Fibroblast of villous mesenchyme (primary cell): ENCODE measurements at regions not wholly inside any gene's neighbourhood (a gene's known extent, or its start where the extent isn't known, plus 50 kb on each side); places are given as distances from the start of the nearest gene placed in this dataset.

ENCODE experiments used
- DNase-seq: peaks from one replicate; pipeline ENCODE4 v3.0.0-alpha.2; 2010; ENCODE audit warnings: low read depth
- H3K4me3 ChIP-seq: 2 replicates; pipeline ENCODE4 v1.5.1; 2011; ENCODE audit warnings: low read depth, mild to moderate bottlenecking, low read length
- TF ChIP-seq, protein P1 (sequence below): IDR thresholded peaks from 2 replicates; pipeline ENCODE4 v1.5.1; 2012; ENCODE audit warnings: low read depth, mild to moderate bottlenecking, low read length; ENCODE audit not compliant: insufficient read depth

DNA sequence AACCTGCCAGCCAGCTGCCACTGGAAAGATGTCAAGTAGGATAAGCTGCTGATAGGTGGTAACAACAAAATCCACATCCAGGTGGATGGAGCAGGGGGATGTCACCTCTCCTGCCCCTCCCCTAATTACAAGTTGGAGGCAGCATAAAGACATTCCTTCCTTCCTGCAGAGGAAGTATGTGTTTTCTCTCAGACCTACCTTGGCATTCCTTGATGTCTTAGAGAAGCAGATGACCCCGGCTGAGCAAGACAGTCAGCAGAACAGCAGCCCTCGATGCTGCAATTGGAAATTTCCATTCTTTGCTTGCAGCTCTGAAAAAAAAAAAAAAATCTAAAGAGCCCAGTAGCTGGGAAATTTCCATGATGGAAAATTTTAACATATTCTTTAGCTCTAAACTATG lies 137.5 kb upstream of the MKLN1 start:
- no peak overlapping the region for H3K4me3 ChIP-seq
- peak; percentile 91 for DNase-seq
- TF ChIP-seq, protein P1, sequence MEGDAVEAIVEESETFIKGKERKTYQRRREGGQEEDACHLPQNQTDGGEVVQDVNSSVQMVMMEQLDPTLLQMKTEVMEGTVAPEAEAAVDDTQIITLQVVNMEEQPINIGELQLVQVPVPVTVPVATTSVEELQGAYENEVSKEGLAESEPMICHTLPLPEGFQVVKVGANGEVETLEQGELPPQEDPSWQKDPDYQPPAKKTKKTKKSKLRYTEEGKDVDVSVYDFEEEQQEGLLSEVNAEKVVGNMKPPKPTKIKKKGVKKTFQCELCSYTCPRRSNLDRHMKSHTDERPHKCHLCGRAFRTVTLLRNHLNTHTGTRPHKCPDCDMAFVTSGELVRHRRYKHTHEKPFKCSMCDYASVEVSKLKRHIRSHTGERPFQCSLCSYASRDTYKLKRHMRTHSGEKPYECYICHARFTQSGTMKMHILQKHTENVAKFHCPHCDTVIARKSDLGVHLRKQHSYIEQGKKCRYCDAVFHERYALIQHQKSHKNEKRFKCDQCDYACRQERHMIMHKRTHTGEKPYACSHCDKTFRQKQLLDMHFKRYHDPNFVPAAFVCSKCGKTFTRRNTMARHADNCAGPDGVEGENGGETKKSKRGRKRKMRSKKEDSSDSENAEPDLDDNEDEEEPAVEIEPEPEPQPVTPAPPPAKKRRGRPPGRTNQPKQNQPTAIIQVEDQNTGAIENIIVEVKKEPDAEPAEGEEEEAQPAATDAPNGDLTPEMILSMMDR = no peak

DNA sequence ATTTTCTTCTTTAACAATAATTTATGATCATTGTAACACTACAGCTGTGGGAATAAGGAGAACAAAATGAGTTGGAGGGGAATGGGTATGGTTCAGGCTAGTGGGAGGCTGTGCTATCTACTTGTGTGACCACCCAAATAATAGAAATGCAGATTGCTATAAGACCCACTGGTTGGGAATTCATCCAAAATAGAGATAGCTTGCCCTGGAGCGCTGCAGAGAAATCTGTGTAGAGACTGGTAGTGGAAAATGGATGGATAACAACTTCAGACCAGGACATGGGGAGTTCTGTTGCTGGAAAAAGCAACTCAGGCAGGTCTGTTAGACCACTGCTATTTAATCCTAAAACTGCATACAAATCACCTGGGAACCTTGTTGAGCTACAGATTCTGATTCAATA lies 137.1 kb upstream of the MKLN1 start:
- DNase-seq = no peak
- no peak overlapping the region for H3K4me3 ChIP-seq
- TF ChIP-seq, protein P1 = no peak

DNA sequence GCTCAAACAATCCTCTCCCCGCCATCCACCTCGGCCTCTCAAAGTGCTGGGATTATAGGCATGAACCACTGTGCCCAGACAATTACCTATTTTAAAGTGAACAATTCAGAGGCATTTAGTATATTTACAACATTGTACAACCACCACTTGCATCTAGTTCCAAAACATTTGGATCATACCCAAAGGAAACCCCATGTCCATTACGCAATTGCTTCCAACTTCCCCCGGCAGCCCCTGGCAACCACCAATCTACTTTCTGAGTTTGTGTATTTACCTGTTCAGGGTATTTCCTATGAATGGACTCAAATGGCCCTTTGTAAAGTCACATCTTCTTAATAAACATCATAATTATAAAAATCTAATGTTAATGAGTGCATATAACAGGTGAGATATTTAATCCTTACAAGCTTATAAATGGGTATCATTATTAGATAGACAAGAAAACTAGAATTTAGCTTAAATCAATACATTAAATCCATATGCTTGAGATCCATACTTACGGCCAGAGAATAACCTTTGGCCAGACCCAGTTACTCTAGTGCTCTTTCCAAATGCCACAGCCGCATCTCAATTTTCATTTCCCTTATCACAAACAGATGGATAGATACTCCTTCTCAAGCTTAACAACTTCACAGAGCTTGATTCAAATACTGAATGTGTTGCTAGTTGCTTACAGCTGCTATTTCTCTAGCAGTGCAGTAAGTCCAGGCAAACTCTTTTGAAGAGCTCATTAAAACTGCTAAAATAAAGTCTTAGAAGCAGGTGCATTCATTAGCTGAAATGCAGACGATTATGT lies 133.4 kb upstream of the MKLN1 start:
- no peak for DNase-seq
- TF ChIP-seq, protein P1 = no peak
- H3K4me3 ChIP-seq = no peak overlapping the region

DNA sequence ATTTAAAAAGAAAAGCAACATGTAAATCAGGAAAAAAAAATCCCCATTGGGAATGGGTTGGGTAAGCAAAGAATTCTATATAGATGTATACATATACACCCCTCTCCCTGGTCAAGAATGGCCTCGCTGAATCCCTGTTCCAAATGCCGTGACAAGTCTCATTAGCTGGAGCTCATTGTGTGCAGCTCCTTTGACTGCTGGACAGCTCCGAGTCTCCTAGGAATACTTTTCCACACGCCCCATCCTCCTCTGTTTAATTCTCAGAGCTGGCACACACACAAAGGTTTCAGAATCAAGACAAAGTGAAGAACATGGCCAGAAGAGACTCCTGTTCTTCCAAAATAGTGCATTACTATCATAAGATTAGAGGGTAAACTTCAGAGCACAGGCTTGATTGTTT lies 130.9 kb upstream of the MKLN1 start:
- no peak overlapping the region for H3K4me3 ChIP-seq
- TF ChIP-seq, protein P1 = no peak
- DNase-seq = peak; percentile 46

DNA sequence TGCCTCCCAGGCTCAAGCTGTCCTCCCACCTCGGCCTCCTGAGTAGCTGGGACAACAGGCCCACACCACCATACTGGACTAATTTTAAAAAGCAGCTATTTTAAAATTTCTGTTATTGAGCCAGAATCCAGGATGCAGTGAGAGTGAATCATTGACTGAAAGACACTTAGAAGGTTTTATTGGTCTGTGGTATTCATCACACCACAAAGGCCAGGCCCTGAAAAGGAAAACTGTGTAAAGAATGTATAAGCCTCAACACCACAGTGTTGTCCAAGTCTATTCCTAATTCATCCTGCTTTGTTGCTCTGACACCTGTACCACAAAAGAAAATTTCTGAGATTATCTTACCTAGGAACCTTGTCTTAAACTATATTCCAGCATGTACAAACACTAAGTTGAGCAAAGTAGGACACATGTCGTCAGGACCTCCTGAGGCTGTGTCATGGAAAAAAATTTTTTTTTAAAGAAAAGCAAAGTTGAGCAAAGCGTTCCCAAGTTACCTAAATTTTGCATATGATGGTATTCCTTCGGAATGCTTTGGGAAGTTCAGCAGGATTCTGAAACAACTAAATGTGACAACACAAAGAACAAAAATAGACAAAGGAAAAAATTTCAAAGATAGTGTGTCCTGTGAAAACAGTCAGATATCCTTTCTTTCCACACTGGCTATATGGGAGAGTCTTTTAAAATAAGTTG lies 129.6 kb upstream of the MKLN1 start:
- H3K4me3 ChIP-seq = no peak overlapping the region
- TF ChIP-seq, protein P1 = no peak
- DNase-seq = peak; percentile 57

DNA sequence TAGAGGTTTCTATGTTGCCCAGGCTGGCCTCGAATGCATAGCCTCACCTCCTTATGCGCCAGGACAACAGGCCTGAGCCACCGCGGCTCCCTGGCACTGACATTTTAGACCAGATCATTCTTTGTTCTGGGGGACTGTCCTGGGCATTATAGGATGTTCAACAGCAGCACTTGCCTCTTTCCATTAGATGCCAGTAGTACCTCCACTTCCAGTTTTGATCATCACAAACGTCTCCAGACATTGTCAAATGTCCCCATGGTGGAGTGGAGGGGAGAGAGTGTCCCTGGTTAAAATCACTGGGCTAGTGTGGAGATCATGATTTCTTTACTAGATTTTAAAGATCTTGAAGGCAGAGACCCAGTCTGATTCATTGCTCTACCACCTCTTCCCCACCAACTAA lies 125.2 kb upstream of the MKLN1 start:
- H3K4me3 ChIP-seq = no peak overlapping the region
- TF ChIP-seq, protein P1 = no peak
- no peak for DNase-seq
